NK-92 treated with Interleukin-12 subunit alpha and Interleukin-12 subunit beta, amount 100 ng/mL, for 24 hours (cell line): ENCODE measurements at regions not wholly inside any gene's neighbourhood (a gene's known extent, or its start where the extent isn't known, plus 50 kb on each side); places are given as distances from the start of the nearest gene placed in this dataset.
"Not testable (repeated sequence)": the region's sequence is repeated elsewhere in the genome, so short reads cannot be mapped to it uniquely, and the experiment has no call there.

Source experiments
- DNase-seq: peaks from one replicate; lab custom pipeline; 2025; lab: John Stamatoyannopoulos, UW

DNA sequence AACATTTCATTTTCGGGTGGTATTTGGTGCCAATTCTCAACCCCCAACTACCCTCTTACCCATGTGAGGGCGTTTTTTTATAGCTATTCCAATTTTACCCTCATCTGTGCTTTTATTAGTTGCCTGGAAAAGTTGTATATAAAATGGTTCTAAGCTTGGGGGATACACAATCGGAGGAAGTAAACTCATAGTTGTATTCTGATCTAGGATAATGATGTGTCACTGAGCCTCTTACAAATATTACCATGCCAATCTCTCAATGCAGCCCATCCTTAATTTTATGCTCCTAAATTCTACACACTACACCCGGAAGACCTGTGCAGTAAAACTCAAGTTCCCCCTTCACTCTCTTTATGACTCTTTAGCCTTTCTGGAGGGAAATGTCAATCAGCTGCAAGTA, 1206.5 kb upstream of the FLRT2 start:
- no peak for DNase-seq

DNA sequence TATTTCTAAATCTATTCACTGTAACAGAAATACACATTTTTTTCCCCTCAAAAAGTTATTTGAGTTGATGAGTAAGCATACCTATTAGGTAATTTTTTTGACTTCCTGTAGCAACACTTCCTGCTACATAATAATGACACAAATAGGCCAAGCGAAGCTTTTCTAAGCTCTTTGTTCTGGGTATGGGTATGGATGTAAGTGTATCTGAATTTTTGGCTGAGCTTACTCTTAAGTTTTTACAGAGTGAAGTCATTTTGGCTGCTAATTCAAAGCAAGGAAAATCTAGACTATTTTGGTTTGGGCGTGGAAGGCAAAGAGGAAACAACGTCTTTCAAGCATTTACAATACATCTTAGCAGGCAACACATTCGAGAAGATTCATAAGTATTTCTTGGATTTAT, 1206.0 kb upstream of the FLRT2 start:
- no peak for DNase-seq

DNA sequence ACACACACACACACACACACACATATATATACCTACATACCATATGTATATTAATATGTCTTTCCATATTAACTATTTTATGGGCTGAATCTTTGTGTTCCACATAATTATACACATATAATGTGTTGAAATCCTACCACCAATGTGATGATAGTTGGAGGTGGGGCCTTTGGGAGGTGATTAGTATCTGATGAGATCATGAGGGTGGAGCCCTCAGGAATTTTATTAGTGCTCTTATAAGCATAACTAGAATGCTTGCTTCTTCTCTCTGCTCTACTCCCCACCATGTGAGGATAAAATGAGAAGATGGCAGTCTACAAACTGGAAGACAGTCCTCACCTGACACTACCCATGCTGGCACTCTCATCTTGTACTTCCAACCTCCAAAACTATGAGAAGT, 1193.5 kb upstream of the FLRT2 start:
- no peak for DNase-seq

DNA sequence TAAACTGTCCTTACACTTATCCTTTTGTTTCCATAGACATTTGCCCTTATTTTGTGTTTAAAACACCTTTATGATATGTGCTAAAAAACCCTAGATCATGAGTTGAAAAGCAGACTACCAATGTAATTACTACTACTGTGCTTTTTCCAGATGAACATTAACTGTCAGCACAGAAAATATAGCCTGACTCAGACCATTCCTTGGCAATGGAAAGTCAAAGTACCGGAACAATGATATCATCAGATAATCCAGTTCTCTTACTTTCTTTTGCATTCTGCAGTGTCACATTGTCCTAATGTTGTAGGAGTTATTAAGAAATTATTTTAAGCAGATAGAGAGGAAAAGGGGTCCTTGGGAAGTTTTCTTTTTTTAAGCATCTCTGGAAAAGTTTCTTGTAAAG, 1189.0 kb upstream of the FLRT2 start:
- DNase-seq: no peak

DNA sequence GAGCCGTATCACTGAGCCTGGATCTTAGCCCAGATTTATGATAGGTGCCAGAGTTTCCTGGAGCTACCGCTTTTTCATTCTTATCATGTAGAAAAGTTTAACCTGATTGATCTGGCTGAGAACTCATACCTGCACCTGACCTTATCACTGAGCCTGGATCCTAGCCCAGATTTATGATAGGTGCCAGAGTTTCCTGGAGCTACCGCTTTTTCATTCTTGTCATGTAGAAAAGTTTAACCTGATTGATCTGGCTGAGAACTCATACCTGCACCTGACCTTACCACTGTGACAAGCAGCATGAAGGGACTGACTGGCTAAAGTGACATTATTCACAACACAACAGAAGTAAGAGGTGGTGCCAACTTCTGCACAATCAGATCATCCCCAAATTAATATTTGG, 1188.1 kb upstream of the FLRT2 start:
- not testable (repeated sequence) for DNase-seq

DNA sequence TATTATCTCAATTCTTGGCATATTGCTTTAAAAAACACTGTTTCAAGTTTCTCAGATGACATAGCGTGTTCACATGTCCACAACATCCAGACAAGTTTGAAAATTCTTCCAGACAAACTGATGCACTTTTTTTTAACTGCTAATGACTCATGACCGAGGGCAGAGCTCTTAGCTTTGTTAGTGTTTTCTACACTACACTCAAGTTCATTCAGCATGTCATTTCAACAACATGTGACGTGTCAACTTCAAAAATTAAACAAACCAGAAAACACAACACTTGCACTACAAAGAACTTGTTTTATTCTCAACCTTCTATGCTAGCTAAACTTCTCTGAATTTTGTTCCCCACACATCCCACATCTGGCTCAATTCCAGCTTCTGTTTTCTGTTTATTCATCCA, 1186.3 kb upstream of the FLRT2 start:
- no peak for DNase-seq

DNA sequence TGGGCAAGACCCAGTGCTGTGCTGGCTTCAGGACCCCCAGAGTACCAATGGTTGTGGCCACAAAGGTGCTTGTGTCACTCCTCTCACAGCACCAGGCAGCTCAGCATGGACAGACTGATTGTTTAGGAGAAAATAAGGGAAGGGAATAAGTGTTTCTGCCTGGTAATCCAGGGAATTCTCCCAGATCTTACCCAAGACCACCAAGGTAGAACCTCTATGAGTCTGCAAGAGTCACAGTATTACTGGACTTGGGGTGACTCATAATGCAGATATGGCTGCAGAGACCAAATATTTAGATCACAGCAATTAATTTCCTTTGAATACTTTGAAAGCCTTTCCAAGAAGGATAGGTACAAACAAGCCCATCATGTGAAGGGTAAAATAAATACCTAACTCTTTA, 1178.3 kb upstream of the FLRT2 start:
- DNase-seq: no peak

GRCh38 chr14:84361476-84361875, 1168.5 kb upstream of the FLRT2 start:
- DNase-seq: no peak

DNA sequence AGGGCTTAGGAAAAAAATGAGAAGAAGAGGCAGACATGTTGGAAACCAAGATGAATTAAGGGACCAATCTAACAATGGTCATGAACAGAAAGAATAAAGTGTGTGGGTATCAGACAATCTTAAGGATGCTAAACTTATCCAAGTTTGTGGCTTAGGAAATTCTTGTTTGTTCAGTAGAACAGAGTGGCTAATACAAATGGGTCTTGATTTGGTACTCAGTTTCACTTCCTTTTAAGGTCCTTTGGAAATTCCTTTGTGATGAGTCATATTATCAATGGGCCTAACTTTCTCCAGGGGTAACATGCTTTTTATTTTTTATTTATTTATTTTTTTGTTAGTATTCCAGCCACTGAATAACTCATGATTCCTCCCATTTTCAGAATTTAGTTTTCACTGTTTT, 1154.7 kb upstream of the FLRT2 start:
- DNase-seq: no peak

GRCh38 chr14:84390010-84390409, 1139.9 kb upstream of the FLRT2 start:
- no peak for DNase-seq

- DNase-seq: no peak
Measured at GRCh38 chr14:84397631-84398030, 1132.3 kb upstream of the FLRT2 start.

DNA sequence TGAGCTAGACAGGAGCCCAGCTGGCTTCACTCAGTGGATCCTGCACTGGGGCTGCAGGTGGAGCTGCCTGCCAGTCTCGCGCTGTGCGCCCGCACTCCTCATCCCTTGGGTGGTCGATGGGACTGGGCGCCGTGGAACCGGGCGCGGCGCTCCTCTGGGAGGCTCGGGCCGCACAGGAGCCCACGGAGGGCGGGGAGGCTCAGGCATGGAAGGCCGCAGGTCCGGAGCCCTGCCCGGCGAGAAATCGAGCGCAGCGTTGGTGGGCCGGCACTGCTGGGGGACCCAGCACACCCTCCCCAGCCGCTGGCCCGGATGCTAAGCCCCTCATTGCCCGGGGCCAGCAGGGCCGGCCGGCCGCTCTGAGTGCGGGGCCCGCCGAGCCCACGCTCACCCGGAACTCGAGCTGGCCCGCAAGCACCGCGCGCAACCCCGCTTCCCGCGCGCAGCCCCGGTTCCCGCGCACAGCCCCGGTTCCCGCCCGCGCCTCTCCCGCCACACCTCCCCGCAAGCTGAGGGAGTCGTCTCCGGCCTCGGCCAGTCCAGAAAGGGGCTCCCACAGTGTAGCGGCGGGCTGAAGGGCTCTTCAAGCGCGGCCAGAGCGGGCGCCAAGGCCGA, 1130.5 kb upstream of the FLRT2 start:
- no peak for DNase-seq

DNA sequence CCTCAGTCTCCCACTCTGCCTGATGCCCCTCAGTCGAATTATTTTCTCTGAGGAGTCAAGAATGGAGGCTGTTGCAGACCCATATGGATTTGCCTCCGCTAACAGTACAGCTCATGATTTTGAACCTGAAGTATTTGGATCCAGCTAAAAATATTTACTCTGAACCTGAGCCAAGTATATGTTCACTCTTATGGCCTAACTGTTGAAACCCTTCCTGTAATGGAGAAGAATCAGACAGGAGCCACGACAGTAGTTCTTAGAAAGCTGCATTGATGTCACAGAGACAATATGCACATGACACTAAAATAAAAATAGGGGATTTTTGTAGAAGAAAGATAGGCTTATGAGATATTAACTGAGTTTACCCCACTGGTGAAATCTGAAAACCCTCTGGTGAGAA, 1128.3 kb upstream of the FLRT2 start:
- no peak for DNase-seq

GRCh38 chr14:84403585-84403984, 1126.4 kb upstream of the FLRT2 start:
- no peak for DNase-seq

DNA sequence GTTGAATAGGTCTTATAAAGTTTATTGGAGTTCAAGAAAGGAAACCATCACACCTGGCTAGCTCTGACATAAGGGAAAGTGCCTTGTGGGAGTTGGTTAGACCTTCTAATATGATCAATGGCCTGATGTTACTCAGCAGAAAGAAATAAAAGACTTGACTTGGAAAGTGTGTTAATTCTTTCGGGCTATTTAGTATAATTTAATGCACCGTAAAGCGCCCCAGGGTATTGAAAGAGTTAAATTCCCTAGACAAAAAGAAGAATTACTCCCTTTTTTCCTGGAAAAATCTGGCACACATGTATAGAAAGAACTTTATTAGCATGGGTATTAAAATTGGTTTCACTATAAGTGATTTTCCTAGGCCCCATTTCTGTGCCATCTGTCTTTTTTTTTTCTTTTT, 1125.7 kb upstream of the FLRT2 start:
- DNase-seq: no peak

GRCh38 chr14:84409435-84409834, 1120.5 kb upstream of the FLRT2 start:
- no peak for DNase-seq

GRCh38 chr14:84410344-84410743, 1119.6 kb upstream of the FLRT2 start:
- no peak for DNase-seq

GRCh38 chr14:84420221-84420620, 1109.7 kb upstream of the FLRT2 start:
- DNase-seq: no peak

DNA sequence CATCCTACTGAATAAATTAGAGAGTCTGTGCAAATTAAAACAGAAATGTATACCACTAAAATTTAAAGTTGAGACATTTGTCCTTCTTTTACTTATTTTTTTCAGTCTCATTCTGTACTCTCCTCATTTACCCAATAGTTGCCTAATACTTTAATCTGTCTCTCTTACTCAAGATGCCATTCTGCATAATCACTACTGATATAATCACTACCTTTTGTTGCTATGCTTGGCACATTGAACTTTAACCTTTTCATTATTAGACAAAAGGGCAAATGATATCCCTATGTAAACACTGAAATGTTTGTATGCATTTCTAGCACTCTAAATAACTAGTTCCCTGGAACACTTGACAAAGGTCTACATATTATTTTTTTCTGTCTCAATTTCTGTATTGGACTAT, 1108.3 kb upstream of the FLRT2 start:
- DNase-seq: no peak

DNA sequence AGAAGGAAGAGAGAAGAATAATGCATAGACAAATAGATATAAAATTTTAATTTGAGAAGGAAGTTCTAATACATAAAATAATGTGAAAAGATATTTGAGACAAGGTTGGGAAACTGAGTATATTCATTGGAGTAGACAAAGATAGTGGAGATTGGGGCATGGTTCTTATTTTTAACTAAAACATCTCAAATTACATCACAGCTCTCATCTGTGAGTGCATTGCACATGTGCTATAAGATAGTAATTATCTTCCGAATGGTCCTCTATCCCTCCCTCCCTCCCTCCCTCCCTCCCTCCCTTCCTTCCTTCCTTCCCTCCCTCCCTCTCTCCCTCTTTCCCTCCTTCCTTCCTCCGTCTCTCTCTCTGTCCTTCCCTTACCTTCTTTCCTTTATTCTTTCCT, 1104.0 kb upstream of the FLRT2 start:
- no peak for DNase-seq

DNA sequence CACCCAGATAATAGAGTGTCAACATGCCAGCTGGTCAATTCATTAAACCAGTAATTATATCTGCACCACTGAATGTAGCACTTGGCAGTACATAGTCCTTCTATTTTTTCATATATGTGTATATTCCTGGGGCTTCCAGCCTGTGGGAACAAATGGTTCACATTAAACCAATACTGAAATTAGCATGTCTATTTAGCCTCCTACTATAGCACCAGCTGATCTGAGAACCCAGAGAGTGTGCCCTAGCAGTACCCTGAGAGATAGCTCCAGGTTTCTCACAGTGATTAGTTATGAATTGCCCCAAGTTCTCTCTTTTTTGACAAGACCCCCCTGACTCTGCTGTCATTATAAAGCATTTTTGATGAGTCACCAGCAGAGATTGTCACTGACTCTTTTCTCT, 1097.3 kb upstream of the FLRT2 start:
- no peak for DNase-seq

DNA sequence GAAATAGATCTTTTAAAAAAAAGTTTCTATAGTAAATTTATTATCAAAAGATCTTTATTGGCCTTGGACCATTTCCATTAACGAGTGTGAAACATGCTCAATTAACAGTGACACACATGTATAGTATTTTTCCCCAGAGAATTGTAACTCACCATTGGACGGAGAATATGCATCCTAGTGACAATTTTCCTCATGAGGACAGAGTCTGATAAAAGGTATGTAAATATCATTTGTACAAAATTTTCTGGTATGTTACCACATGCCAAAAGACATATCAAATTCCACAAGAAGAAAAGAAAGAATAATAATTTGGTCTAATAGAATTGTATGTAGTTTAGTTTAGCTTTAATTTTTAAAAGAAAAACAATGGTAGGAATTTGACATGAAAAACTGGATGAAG, 1096.0 kb upstream of the FLRT2 start:
- DNase-seq: no peak

DNA sequence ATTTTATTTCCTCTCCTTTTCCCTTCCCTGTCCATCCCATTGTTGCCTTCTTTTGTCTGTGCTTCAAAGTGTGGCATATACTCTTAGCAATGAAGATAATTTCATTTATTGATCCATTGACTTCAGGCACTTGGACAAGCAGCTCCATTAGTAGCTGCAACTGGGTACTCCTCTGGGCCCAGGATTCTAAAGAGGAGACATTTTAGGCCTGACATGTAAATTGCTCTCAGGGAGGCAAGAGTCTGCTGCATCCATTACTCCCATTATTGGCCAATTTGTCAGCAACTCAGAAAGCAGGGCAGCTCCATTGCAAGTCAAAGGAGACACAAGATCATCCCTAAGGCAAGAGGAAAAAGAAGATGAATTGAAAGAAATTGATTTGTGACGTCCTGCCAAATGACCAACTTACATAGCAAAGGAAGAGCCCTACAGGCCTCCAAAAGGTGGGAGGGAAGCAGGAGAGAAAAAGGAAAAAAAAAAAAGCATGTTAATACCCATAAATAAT, 1094.1 kb upstream of the FLRT2 start:
- DNase-seq: no peak

DNA sequence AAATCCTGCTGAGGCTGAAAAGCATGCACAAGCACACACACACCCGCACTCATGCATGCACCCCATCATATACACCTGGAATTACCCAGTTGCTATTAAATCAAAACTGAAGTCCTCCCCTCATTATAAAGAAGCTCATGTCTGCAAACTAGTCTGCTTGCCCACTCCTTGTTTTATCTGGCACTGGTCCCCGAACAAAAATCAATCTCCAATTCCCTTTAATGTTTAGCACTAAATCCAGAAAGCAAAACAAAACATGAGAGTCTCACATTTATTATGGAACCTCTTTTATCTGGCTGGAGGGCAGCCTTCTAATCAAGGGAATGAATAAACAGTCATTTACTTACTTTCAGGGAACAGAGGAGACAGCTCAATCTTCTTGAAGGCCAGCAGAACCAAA, 1093.4 kb upstream of the FLRT2 start:
- no peak for DNase-seq

DNA sequence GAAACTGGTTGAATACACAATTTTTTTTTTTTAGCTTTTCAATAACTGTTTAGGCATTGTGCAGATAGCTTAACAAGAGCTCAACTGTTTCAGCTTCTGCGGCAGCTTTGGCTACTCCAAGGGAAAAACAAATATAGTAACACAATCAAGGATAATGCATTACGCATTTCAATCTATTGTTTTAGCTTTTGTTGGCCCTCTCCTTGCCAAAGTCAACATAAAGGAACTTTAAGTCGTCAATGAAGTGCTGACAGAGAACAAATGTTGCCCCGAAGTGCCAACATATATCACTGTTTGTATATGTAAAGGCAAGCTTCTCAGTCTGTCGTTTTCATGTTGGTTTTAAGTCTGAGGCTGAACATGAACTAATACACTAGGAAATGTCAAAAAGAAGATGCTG, 1087.4 kb upstream of the FLRT2 start:
- DNase-seq: no peak
